K562 (cell line): ENCODE measurements at regions not wholly inside any gene's neighbourhood (a gene's known extent, or its start where the extent isn't known, plus 50 kb on each side); places are given as distances from the start of the nearest gene placed in this dataset.
A peak's percentile ranks its signal among the peaks of the same experiment; 100 is the strongest.

Source experiments
- CEBPZ ChIP-seq: fragments of 150-350 bp; IDR thresholded peaks from 2 replicates; pipeline ENCODE4 v1.6.1; 2014; ENCODE audit warnings: low read depth, mild to moderate bottlenecking, low read length, borderline replicate concordance
- ETV1 ChIP-seq: fragments of 450-650 bp; conservative IDR thresholded peaks from 2 replicates; pipeline ENCODE4 v1.6.1; 2016; ENCODE audit warnings: missing genetic modification characterization, control low read depth, low read depth, missing compliant biosample characterization
- FOXK1 ChIP-seq: sonication (generic); formaldehyde crosslinking; IDR thresholded peaks from 2 replicates; pipeline ENCODE4 v1.8.0; 2022; ENCODE audit warnings: missing genetic modification reagents, mild to moderate bottlenecking, borderline replicate concordance
- MCM2 ChIP-seq: fragments of 450-650 bp; IDR thresholded peaks from 2 replicates; pipeline ENCODE4 v1.6.1; 2017; ENCODE audit warnings: low read depth, mild to moderate bottlenecking
- NKRF ChIP-seq: fragments of 450-650 bp; IDR thresholded peaks from 2 replicates; pipeline ENCODE4 v1.6.1; 2016; ENCODE audit warnings: borderline replicate concordance
- NRF1 ChIP-seq, 2 experiments: fragments of 450-650 bp; IDR thresholded peaks in 1 of 2; conservative IDR thresholded peaks in 1 of 2; 2 replicates each; pipeline ENCODE4 v1.6.1; 2014; ENCODE audit warnings: mild to moderate bottlenecking in 2 of 2
- TF ChIP-seq, protein P1 (sequence below), 3 experiments: IDR thresholded peaks in 2 of 3; conservative IDR thresholded peaks in 1 of 3; 2 replicates each; pipeline ENCODE4 v1.5.1; 2011 to 2012; ENCODE audit warnings: low read length in 3 of 3, mild to moderate bottlenecking in 3 of 3, control low read depth in 2 of 3, improper control_type of control experiment in 1 of 3, inconsistent platforms in 1 of 3, low read depth in 1 of 3, mixed read lengths in 1 of 3, moderate library complexity in 1 of 3; ENCODE audit not compliant: insufficient read depth in 2 of 3
- TF ChIP-seq, protein P2 (sequence below): fragments of 450-650 bp; IDR thresholded peaks from 2 replicates; pipeline ENCODE4 v1.6.1; 2016; ENCODE audit warnings: mild to moderate bottlenecking, moderate library complexity

DNA sequence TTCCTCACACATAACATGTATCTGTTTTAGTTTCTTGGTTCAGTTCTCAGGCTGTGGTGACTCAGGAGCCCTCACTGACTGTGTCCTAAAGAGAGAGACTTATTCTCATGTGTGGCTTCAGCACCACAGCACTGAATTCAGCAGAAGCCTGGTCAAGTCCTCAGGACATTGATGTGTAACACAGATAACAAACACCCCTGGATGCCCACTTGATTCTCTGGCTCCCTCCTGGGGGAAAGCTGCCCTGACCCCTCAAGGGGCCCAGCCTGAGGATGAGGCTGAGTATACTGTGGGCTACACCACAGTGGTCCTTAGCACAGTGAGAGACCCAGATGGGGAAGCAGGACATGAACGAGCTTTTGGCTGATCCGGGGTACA, 87.2 kb upstream of the VPREB1 start (continued):
- no peak for TF ChIP-seq NRF1 (conservative IDR thresholded peaks at IDR 0.05 in 1 of 2, IDR thresholded peaks at IDR 0.05 in 1 of 2)
- no peak for TF ChIP-seq MCM2
- TF ChIP-seq, protein P1, sequence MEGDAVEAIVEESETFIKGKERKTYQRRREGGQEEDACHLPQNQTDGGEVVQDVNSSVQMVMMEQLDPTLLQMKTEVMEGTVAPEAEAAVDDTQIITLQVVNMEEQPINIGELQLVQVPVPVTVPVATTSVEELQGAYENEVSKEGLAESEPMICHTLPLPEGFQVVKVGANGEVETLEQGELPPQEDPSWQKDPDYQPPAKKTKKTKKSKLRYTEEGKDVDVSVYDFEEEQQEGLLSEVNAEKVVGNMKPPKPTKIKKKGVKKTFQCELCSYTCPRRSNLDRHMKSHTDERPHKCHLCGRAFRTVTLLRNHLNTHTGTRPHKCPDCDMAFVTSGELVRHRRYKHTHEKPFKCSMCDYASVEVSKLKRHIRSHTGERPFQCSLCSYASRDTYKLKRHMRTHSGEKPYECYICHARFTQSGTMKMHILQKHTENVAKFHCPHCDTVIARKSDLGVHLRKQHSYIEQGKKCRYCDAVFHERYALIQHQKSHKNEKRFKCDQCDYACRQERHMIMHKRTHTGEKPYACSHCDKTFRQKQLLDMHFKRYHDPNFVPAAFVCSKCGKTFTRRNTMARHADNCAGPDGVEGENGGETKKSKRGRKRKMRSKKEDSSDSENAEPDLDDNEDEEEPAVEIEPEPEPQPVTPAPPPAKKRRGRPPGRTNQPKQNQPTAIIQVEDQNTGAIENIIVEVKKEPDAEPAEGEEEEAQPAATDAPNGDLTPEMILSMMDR (IDR thresholded peaks at IDR 0.05 in 2 of 3, conservative IDR thresholded peaks at IDR 0.05 in 1 of 3; ENCODE audit: insufficient read depth in 2 of 3, low read depth in 1 of 3, low read length in 3 of 3): no peak
- no peak for TF ChIP-seq CEBPZ
- TF ChIP-seq, protein P2, sequence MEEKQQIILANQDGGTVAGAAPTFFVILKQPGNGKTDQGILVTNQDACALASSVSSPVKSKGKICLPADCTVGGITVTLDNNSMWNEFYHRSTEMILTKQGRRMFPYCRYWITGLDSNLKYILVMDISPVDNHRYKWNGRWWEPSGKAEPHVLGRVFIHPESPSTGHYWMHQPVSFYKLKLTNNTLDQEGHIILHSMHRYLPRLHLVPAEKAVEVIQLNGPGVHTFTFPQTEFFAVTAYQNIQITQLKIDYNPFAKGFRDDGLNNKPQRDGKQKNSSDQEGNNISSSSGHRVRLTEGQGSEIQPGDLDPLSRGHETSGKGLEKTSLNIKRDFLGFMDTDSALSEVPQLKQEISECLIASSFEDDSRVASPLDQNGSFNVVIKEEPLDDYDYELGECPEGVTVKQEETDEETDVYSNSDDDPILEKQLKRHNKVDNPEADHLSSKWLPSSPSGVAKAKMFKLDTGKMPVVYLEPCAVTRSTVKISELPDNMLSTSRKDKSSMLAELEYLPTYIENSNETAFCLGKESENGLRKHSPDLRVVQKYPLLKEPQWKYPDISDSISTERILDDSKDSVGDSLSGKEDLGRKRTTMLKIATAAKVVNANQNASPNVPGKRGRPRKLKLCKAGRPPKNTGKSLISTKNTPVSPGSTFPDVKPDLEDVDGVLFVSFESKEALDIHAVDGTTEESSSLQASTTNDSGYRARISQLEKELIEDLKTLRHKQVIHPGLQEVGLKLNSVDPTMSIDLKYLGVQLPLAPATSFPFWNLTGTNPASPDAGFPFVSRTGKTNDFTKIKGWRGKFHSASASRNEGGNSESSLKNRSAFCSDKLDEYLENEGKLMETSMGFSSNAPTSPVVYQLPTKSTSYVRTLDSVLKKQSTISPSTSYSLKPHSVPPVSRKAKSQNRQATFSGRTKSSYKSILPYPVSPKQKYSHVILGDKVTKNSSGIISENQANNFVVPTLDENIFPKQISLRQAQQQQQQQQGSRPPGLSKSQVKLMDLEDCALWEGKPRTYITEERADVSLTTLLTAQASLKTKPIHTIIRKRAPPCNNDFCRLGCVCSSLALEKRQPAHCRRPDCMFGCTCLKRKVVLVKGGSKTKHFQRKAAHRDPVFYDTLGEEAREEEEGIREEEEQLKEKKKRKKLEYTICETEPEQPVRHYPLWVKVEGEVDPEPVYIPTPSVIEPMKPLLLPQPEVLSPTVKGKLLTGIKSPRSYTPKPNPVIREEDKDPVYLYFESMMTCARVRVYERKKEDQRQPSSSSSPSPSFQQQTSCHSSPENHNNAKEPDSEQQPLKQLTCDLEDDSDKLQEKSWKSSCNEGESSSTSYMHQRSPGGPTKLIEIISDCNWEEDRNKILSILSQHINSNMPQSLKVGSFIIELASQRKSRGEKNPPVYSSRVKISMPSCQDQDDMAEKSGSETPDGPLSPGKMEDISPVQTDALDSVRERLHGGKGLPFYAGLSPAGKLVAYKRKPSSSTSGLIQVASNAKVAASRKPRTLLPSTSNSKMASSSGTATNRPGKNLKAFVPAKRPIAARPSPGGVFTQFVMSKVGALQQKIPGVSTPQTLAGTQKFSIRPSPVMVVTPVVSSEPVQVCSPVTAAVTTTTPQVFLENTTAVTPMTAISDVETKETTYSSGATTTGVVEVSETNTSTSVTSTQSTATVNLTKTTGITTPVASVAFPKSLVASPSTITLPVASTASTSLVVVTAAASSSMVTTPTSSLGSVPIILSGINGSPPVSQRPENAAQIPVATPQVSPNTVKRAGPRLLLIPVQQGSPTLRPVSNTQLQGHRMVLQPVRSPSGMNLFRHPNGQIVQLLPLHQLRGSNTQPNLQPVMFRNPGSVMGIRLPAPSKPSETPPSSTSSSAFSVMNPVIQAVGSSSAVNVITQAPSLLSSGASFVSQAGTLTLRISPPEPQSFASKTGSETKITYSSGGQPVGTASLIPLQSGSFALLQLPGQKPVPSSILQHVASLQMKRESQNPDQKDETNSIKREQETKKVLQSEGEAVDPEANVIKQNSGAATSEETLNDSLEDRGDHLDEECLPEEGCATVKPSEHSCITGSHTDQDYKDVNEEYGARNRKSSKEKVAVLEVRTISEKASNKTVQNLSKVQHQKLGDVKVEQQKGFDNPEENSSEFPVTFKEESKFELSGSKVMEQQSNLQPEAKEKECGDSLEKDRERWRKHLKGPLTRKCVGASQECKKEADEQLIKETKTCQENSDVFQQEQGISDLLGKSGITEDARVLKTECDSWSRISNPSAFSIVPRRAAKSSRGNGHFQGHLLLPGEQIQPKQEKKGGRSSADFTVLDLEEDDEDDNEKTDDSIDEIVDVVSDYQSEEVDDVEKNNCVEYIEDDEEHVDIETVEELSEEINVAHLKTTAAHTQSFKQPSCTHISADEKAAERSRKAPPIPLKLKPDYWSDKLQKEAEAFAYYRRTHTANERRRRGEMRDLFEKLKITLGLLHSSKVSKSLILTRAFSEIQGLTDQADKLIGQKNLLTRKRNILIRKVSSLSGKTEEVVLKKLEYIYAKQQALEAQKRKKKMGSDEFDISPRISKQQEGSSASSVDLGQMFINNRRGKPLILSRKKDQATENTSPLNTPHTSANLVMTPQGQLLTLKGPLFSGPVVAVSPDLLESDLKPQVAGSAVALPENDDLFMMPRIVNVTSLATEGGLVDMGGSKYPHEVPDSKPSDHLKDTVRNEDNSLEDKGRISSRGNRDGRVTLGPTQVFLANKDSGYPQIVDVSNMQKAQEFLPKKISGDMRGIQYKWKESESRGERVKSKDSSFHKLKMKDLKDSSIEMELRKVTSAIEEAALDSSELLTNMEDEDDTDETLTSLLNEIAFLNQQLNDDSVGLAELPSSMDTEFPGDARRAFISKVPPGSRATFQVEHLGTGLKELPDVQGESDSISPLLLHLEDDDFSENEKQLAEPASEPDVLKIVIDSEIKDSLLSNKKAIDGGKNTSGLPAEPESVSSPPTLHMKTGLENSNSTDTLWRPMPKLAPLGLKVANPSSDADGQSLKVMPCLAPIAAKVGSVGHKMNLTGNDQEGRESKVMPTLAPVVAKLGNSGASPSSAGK: no peak
- peak; percentile 62; the same call in 1 of the 2 replicates for TF ChIP-seq FOXK1 (CRISPR knock-in tag)
- TF ChIP-seq ETV1 (tag): peak; percentile 22; the same call in 1 of the 2 replicates
- no peak for TF ChIP-seq NKRF
